Stimulated activated CD8-positive, alpha-beta memory T cell treated with anti-CD3 and anti-CD28 coated beads, Interleukin-15, amount 100 ng/mL, for 4 hours (primary cell): ENCODE measurements at regions not wholly inside any gene's neighbourhood (a gene's known extent, or its start where the extent isn't known, plus 50 kb on each side); places are given as distances from the start of the nearest gene placed in this dataset.

Experiments used
- DNase-seq, 2 donors: peaks; one replicate each; pipeline ENCODE4 v3.0.0-alpha.2; 2020; ENCODE audit warnings: low read depth in 2 of 2

DNA sequence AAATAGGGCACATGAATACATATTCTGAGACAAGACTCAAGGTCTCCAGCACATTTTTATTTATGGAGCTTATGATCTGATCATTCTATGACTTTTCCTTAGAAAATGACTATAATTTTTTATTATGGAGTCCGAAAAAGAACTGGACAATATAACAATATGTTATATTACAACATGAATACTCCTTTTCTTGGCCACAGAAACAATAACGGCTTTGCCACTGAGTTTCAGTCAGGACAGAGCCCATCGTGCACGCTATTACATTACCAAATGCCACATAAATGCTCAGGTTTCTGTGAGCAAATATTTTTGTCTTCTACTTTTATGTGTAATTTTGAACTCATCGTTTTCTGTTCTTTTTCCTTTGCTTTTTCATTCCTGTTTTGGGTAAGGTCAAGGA is 509.2 kb upstream of the ZEB2 start:
- no peak for DNase-seq

DNA sequence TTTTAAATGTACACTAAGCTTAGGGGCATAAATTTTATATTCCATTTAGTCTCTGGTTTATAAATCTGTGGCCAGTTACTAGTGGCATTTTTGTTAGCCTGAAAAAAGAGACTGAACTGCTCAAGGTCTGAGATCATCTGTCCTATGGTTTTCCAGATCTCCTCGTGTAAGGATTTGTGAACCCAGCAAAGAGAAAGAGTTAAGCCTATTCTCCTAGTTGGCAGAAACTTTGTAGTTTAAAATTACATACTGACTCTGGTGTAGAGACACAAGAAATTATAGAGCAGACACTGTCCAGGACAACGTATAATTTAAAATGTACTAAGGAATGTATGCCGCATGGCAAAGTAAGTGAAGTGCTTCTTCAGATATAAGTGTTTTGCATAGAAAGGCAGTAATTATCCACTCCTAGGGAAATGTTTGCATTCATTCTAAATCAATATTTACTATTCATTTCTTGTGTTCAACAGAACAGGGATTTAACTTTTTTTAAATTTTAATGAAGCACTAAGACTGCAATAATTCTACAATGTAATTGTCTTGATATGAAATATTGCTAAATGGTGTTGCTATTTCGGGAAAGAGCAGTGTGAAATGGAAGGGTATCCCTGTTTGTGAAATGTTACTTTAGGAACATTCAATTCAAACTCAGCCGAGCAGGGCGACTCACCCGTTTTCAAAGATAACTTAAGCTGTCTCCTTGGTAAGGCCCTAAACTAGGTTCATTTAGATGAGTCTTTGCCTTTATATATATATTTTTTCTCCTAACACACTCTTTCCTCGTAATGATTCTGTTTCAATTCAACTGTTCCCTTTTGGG is 508.4 kb upstream of the ZEB2 start:
- DNase-seq, result no peak

DNA sequence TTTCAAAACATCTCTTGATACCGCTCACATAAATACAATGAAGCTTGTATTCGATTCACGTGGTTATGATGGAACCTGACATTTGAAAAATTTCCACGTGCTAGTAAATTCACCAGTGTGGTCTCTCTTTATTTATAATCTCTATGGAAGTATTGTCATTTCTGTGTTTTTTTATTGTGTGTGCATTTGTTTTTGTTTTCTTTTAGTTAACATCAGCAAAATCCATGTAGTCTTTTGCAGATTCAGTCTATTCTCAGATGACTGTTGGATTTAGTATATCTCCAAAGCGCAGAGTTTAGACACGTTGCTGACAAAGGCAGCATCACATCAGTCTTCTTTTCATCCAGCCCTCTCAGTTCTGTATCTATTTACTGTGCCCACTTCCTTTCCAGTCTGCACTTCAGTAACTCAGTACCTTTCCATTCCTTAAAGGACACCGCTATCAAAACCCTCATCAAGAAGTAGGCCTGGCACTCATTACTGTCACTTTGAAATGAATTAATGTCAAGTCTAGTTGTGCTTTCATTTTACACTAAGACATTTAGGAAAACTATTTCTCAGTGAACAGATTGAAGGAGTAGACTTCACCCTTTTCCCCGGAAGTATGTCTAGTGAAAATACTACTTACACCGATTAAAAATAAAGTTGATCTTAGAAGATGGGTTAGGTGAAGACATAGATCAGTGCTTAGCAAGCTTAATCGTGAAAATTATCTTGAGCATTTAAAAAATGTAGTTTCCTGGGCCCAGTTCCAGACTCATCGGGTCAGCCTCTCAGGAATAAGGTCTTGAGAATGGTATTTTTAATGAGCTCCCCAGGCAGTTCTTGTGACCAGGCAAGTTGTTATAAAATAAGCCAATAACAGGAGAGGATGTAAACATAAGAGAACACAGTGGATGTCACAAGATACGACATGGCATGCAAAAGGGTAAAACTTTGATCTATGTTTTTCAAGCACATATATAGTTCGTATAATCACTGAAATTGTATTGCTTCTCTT is 506.8 kb upstream of the ZEB2 start:
- no peak for DNase-seq

DNA sequence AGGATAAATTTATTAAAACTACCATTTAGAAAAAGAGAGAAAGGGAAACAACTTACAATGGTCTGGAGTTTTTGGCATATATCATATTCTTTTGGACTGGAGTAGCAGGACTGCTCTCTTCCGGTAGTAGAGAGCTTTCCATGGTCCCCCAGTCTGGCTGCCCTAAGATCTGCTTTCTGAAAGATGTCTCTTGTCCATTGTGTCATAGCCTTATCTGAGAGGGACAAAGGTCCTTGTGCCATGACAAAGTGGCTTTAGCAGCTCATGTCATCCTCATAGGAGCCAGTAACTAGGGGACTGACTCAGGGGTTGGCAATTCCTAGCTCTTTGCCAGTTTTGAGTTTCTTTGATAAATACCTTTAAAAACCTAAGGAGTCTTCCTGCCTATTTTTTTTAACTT is 505.5 kb upstream of the ZEB2 start:
- DNase-seq, result no peak

DNA sequence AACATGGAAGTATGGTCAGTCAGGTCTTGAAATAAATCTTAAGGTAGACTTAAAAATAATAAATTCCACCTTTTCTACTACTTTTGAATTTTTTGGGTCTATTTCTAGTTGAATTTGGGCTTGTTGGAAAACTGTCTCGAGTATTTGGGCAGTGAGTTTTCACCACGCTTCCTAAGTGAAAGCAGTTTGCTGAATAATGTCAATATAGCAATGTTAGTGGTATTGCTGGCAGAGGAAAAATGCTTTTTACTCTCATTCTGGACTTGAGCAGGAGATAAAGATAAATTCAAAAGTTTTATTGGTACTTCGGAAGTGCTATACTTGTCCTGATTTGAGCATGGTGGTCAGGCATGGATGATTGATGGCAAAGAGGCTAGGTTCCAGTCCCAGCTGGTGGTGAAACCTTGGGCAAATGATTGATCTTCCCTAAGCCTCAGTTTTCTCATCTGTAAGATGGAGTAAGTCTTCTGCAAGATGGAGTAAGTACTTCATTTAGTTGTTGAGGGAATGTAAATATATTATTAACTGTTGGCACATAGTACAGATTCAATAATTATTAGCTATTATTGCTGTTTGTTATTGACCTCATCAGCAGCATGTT is 503.5 kb upstream of the ZEB2 start:
- no peak for DNase-seq

DNA sequence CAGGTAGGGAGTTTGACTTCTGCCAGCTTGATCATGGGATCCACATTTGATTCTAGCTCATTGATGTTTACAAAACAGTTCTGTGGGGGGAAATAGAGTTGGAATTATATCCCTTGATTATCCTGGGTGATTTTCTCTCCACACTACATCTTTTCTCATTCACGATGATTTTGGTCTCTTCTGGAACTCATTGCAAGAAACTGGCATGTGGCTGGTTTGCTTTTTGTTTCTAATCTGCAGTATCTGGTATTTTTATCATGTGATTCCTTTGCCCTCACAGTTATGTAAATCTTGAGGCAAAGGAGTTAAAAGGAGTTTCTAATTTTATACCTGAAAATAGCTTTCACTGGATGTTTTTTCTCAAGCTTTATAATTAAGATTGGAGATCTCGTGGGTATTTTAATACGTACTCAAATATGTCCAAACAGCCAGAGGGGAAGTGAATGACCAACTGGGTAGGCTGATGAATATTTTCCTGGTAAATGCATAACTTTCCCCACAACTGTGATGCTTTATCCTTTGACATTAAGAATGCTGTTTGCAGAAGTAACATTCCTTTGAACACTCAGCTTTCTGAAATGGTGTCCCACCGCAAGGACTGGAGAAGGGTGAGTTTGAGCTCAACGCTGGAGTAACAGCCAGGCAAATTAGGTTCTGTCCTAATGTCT is 502.9 kb upstream of the ZEB2 start:
- DNase-seq, result no peak

DNA sequence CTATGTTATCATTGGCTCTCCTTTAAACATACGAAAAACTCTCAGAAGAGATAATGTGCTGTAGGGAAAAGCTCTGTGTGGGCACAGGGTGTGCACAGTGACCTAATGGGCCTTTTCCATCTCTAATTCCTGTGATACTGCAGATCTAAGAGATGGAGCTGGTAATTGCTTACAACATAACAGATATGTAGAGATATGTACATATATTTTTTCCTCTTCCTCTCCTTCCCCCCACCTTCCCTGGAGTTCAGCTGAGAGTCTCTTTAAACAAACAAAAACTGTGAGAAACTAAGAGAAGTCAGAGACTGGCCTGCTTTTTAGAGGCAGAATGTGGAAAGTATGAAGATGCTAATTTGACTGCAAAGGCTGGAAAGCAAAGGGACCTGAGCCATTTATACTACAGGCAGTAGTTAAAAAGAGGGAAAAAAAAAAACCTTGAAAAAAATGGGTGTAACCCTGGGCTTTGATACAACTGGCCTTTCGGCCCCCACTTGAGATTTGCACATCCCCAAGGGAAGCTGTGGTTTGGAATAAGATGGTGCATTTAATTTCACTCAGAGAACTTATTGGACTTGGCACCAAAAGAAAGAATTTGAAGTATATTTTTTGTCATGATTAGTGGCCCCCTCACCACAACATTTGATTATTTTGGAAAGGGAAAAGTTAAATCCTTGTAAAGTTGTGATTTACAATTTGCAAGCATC is 502.2 kb upstream of the ZEB2 start:
- DNase-seq, result no peak

DNA sequence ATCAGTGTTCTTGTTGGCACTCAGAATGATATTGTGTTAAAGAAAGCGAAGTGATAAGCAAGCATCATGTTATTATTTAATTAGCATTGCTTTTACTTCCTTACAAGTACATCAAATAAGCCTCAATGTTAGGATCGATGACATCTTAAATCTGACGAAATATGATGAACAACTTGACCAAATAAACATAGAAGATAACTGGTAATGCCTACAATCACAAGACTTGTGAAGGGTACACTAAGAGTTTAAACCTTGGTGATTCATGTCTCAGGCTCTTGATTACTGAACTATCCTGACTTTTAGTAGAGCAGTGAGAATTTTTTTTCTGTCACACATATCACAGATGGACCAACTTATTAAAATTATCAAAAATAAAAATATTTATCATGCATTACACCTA is 500.8 kb upstream of the ZEB2 start:
- no peak for DNase-seq

DNA sequence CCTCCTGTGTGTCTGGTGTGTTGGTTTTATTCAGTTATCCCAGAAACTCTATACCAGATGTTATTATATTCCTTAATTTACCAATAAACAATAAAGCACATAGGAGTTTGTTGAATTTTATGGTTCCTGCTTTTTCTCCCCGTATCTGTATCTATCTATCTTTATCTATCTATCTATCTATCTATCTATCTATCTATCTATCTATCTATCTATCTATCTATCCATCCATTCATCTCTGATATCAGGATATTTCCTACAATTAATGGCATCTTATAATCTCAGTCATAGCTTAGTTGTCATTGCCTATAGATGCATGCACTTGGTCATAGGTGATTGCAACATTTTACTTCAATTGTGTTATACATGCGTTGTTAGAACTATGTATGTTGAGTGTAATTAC is 500.2 kb upstream of the ZEB2 start:
- no peak for DNase-seq

DNA sequence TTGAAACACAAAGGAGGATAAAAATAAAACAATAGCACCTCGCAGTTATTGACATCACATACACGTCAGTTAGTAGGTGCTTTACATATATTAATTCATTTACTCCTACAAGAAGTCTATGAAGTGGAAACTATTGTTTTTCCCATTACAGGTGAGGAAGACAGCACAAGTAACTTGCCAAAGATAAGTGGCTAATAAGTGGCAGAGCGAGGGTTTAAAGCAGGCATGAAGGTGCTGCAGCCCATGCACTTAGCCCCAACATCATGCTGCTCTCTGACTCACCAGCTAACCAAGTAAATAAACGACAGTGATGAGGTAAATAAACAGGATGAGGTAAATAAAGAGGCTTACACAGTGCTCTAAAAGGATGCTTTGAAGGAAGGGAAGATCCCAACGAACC is 498.6 kb upstream of the ZEB2 start:
- no peak for DNase-seq

DNA sequence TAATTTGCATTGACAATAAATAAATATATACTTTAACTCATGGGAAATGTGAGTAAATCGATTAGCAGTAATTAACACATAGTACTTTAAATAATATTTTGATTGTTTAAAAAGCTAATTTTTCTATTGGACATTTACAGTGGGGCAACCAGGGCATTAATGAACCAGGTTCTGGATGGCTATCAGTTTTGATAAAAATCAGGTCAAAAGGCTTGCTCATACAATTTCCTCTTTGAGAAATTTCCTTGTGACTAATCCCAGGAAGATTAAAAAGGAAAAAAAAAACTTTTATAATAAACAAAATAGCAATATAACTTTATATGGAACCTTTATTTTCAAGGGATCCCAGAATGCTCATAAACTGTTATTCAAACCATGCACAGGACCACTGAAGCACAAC is 497.2 kb upstream of the ZEB2 start:
- no peak for DNase-seq

DNA sequence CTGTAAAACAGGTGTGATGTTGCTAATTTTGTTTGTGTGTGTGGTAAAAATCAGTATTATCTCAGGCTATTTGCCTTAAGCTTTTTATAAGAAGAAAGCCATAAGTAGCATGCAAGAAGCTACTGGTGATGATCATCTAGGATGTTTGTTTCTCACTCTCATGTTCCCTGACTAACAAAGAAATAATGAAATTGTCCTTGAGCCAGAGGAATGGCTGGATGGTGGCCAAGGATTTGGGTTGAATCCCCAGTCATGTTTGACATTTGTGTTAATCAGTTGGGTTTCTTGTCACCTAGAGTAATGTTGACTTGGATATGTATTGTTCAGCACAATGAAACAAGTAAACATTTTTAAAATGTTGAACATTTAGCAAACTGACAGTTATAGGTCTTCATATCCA is 496.8 kb upstream of the ZEB2 start:
- no peak for DNase-seq

DNA sequence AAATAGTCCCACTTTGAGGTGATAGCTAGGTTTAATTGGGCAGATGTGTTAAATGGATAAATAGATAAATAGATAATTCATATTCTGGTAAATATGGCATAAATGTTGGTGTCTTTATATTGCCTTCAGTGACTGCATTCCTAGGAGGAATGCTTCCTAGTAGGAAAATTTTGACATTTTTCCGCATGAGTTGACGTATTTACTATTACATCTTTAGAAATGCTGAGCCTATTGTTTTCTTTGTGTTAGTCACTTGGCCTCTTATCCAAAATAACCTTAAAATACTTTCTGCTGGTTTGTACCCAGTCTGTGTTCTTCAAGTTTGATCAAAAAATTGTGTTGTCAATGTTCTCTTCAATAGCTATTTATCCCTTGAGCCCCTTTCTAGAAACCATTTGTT is 495.6 kb upstream of the ZEB2 start:
- no peak for DNase-seq

DNA sequence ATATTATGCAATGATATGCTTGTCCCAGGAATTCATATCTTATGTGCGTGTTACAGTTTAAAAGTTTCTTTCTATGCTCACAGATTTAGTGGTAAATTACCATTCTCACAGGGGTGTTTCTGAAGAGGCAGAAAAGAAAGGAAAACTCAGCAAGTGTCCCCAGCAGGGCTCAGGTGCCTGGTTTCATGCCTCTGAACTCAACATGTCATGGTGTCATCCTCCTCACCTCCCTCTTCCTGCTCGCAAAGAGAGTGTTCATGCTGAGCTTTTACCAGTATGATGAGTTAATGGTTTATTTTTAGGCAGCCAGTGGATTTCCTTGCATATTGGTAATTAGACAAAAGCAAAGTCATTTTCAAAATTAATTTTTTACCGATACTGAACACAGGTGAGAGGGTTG is 492.9 kb upstream of the ZEB2 start:
- DNase-seq, result no peak

DNA sequence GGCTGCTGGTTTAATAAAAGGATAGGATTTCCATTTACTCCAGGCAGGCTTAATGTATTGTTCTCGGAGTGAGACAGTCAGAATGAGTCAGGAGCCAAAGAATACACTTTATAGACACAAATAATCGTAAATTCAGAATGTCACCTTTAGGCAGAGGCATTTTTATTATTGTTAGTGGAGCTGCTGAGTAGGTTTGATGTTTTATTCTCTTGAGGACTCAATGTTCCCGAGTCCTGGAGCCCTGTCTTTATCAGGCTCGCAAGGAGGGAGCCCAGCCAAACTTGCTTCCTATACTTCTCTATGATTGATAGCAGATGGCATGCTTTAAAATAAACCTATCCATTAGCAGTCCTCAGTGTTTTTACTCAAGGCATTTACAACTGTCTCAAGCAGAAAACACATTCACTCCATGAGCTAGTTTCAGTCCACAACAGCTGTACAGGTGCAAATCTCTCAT is 492.3 kb upstream of the ZEB2 start:
- no peak for DNase-seq

DNA sequence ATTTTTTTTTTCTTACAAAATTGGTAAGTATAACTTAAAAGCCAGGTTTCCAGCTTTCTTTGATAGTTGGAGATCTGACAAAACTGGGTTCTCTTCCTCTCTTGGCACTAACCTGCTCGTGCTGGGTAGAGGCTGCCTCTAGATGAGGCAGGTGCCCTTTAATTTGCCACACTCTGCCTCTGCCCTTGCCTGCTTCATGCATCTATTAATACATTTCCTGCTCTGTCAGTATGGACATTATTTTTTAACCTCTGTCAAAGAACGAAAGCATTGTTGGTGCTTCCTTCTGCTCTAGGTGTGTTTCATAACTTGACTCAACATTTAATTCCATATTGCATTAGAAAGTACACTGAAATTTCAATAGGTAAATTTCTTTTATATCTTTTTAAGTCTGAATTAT is 490.7 kb upstream of the ZEB2 start:
- no peak for DNase-seq

DNA sequence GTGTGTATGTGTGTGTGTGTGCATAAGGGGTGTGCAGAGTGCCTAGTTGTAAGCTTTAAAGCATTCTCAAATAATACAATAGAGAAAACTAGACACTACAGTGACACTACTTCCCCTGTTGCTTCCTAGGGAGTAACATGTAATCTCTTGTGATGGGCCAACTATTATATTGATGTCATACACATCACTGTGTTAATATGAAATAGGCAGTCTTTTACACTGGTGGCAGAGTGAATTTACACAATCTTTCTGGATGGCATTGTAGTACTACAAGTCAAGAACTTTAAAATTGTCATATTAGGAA is 488.0 kb upstream of the ZEB2 start:
- DNase-seq, result no peak

DNA sequence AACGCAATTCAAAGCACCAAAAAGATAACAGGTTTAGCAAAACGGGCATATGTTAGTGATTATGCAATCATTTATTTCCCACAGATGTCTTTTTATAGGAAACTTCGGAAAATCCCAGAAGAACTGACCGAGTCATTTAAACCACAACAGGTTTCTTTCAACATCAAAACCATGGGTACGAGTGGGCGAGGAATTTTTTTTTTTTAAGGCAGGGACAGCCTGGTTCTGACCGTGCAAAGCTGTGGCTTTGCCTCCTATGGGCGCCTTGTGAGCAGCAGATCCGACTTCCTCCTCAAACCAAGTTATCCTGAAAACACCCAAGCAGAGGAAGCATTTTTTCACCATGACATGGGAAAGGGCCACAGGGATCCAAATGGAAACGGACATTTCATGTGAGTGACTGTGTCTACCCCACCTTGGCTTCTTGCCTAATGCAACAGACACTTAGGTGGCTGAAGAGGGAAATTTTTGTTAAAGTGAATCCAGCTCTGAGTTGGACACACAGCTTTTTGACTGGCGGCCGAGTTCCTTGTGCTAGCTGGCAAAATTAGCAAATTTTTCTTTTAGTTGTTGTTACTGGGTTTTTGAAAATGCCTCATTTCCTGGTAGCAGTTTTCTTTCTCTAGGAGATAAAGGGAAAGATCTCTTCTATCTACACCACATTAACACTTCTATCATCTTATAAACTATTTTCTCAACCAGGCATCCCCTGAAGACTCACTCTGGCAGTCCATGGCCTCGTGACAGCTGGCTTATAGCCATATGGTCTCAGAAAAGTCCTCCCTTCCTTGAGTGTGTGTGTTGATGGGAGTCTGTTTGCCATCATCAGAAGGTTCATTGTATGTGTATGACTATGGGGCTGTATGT is 487.4 kb upstream of the ZEB2 start:
- DNase-seq, result no peak

DNA sequence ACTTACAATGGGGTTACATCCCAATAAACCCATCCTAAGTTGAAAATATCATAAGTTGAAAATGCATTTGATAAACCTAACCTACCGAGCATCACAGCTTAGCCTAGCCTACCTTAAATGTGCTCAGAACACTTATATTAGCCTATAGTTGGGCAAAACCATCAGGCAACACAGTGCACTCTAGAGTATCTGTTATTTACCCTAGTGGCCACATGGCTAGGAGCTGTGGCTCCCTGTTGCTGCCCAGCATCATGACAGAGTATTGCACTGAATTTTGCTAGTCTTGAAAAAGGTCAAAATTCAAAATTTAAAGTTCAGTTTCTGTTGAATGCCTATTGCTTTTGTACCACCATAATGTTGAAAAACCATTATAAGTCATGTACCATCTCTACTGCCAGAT is 482.7 kb upstream of the ZEB2 start:
- no peak for DNase-seq

DNA sequence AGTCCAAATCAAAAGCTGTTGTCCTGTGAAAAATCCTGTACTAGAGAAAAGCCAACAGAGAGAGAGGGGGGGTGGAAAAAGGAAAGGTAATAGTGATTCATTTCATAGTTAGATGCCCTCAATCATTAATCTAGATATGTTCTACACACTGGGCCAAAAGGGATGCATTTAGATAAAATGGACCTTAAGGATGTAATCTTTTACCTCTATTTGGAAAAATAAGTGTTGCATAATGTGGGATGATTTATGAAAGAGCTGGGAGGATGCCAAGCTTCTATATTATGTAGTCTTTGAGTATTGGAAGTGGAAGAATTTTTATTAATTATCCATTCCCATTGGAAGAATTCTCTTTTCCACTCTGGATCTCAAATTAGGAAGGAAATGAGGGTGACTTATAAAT is 480.5 kb upstream of the ZEB2 start:
- DNase-seq, result no peak

DNA sequence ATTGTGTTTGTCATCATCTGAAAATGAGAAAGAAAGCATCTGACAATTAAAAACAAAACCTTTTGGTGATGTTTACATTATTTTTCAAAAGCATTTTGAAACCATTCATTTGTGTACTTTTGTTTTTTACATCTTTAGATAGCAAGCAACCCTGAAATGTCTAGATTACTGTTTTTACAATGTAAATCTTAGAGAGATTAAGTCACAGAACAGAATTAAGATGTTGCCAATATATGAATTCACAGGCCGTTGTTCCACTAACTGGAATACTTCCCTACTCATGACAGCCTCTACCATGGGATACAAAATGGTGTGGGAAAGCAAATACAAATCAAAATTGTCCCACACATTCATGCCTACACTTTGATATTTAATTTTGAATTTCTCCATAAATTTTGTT is 480.0 kb upstream of the ZEB2 start:
- DNase-seq, result no peak
